WTC11 (cell line): ENCODE measurements at regions not wholly inside any gene's neighbourhood (a gene's known extent, or its start where the extent isn't known, plus 50 kb on each side); places are given as distances from the start of the nearest gene placed in this dataset.

Experiments used
- ATAC-seq: fragments of 200-7000 bp; cut with Tn5 transposase; 2 replicates; pipeline ENCODE4 v1.10.0; 2021; ENCODE audit warnings: mild to moderate bottlenecking, moderate library complexity
- CTCF ChIA-PET: fragments of 300-600 bp; sonication (Branson Sonifier 250); formaldehyde crosslinking; loops from one replicate; lab custom pipeline; 2021; ENCODE audit warnings: antibody characterized with exemption; lab: Charles Lee
- POLR2A ChIA-PET: fragments of 350-600 bp; sonication (Branson Sonifier 250); formaldehyde crosslinking; loops from one replicate; lab custom pipeline; 2021; ENCODE audit warnings: antibody characterized with exemption; lab: Charles Lee
- DNase-seq: peaks from one replicate; pipeline ENCODE4 v3.0.0; 2021; ENCODE audit warnings: low spot score
- H3K27ac Mint-ChIP-seq: 2 replicates; pipeline ENCODE4 v1.8.0; 2021; ENCODE audit warnings: mixed read lengths
- H3K27me3 Mint-ChIP-seq: 2 replicates; pipeline ENCODE4 v1.8.0; 2021; ENCODE audit warnings: low read depth, mild to moderate bottlenecking, moderate library complexity, mixed read lengths
- H3K36me3 Mint-ChIP-seq: 2 replicates; pipeline ENCODE4 v1.8.0; 2021; ENCODE audit warnings: mixed read lengths
- H3K4me1 Mint-ChIP-seq: 2 replicates; pipeline ENCODE4 v1.8.0; 2022; ENCODE audit warnings: mixed read lengths
- H3K4me3 Mint-ChIP-seq: 2 replicates; pipeline ENCODE4 v1.8.0; 2021; ENCODE audit warnings: mild to moderate bottlenecking, moderate library complexity, mixed read lengths
- H3K9me3 Mint-ChIP-seq: 2 replicates; pipeline ENCODE4 v1.8.0; 2021; ENCODE audit warnings: mixed read lengths
- ATF1 ChIP-seq: sonication (generic); formaldehyde crosslinking; IDR thresholded peaks from 2 replicates; pipeline ENCODE4 v1.8.1; 2023; ENCODE audit warnings: mild to moderate bottlenecking, moderate library complexity, missing genetic modification reagents
- ATF2 ChIP-seq: sonication (generic); formaldehyde crosslinking; IDR thresholded peaks from 2 replicates; pipeline ENCODE4 v1.8.1; 2022; ENCODE audit warnings: low read depth, missing genetic modification reagents, borderline replicate concordance
- ATF3 ChIP-seq: sonication (generic); formaldehyde crosslinking; conservative IDR thresholded peaks from 2 replicates; pipeline ENCODE4 v1.8.1; 2022; ENCODE audit warnings: mild to moderate bottlenecking, missing genetic modification reagents
- CTCF ChIP-seq: fragments of 200-600 bp; IDR thresholded peaks from 2 replicates; pipeline ENCODE4 v1.8.0; 2022; ENCODE audit warnings: antibody characterized with exemption
- FOXJ3 ChIP-seq: sonication (generic); formaldehyde crosslinking; IDR thresholded peaks from 2 replicates; pipeline ENCODE4 v1.9.0; 2021; ENCODE audit warnings: missing genetic modification reagents, mild to moderate bottlenecking, borderline replicate concordance
- FOXK1 ChIP-seq: sonication (generic); formaldehyde crosslinking; IDR thresholded peaks from 2 replicates; pipeline ENCODE4 v1.8.0; 2022; ENCODE audit warnings: mild to moderate bottlenecking, moderate library complexity, missing genetic modification reagents
- GABPB1 ChIP-seq: sonication (generic); formaldehyde crosslinking; IDR thresholded peaks from 2 replicates; pipeline ENCODE4 v1.8.1; 2023; ENCODE audit warnings: mild to moderate bottlenecking, missing genetic modification reagents
- HMGA2 ChIP-seq: fragments of 250-450 bp; sonication (Bioruptor Pico); IDR thresholded peaks from 2 replicates; pipeline ENCODE4 v1.4.0; 2021; ENCODE audit warnings: mild to moderate bottlenecking, moderate library complexity
- JAZF1 ChIP-seq: fragments of 250-450 bp; sonication (Bioruptor Pico); IDR thresholded peaks from 2 replicates; pipeline ENCODE4 v1.9.0; 2021; ENCODE audit warnings: moderate library complexity, mild to moderate bottlenecking, inconsistent platforms
- MAX ChIP-seq: sonication (generic); formaldehyde crosslinking; IDR thresholded peaks from 2 replicates; pipeline ENCODE4 v1.8.0; 2022; ENCODE audit warnings: mild to moderate bottlenecking, missing genetic modification reagents
- MXD4 ChIP-seq: fragments of 250-450 bp; sonication (Bioruptor Pico); IDR thresholded peaks from 2 replicates; pipeline ENCODE4 v1.8.0; 2021; ENCODE audit warnings: mild to moderate bottlenecking, moderate library complexity, borderline replicate concordance
- NR3C1 ChIP-seq: sonication (generic); formaldehyde crosslinking; conservative IDR thresholded peaks from 2 replicates; pipeline ENCODE4 v1.8.1; 2023; ENCODE audit warnings: low read depth, mild to moderate bottlenecking, missing genetic modification reagents
- PRRX2 ChIP-seq: fragments of 250-450 bp; sonication (Bioruptor Pico); IDR thresholded peaks from 2 replicates; pipeline ENCODE4 v1.8.0; 2021; ENCODE audit warnings: mild to moderate bottlenecking
- ZNF232 ChIP-seq: sonication (generic); formaldehyde crosslinking; IDR thresholded peaks from 2 replicates; pipeline ENCODE4 v1.8.0; 2022; ENCODE audit warnings: mild to moderate bottlenecking, missing genetic modification reagents
- ZNF281 ChIP-seq: sonication (generic); formaldehyde crosslinking; IDR thresholded peaks from 2 replicates; pipeline ENCODE4 v1.8.0; 2023; ENCODE audit warnings: mild to moderate bottlenecking, missing genetic modification reagents
- ZNF416 ChIP-seq: fragments of 250-450 bp; sonication (Bioruptor Pico); IDR thresholded peaks from 2 replicates; pipeline ENCODE4 v1.9.0; 2021; ENCODE audit warnings: mild to moderate bottlenecking, inconsistent platforms
- TF ChIP-seq, protein P1 (sequence below): fragments of 250-450 bp; sonication (Bioruptor Pico); IDR thresholded peaks from 2 replicates; pipeline ENCODE4 v1.9.0; 2021; ENCODE audit warnings: mild to moderate bottlenecking, borderline replicate concordance
- TF ChIP-seq, protein P2 (sequence below): sonication (generic); formaldehyde crosslinking; IDR thresholded peaks from 2 replicates; pipeline ENCODE4 v1.8.0; 2022; ENCODE audit warnings: mild to moderate bottlenecking, missing genetic modification reagents

DNA sequence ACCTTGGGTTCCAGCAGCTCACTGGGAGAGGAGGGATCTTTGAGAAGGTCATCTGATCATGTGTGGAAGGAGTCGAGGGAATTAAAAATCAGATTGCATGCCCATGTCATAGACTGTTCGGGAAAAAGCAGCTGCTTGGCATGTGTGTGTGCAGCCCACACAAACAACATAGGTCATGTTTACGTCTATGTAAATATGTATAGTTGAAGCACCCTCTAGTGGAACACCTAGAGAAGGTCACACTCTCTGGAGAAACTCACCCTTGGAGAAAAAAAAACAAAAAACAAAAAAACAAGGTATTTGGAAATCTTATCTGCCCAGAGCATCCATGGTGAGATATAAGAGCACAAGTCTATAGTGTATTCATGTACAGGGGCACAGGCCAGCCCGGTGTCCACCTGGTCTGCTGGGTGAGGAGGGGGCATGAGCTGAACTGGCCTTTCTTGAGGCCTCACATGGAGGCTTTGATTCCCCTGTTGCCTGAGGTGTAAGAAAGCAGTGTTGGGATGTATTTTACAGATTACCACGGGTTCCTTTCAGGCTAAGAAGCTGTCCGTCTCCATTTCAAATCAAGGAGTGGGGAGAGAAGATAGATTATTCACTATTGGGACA is 98.0 kb downstream of the NPY start:
- peak; percentile 21; the same call in 1 of the 2 replicates for TF ChIP-seq FOXK1
- TF ChIP-seq FOXJ3 (CRISPR knock-in tag): no peak
- TF ChIP-seq ATF3 (CRISPR knock-in tag): no peak
- no peak for TF ChIP-seq ZNF281 (CRISPR knock-in tag)
- TF ChIP-seq HMGA2 (CRISPR knock-in tag): no peak
- TF ChIP-seq MXD4 (CRISPR knock-in tag): no peak
- TF ChIP-seq, protein P1, sequence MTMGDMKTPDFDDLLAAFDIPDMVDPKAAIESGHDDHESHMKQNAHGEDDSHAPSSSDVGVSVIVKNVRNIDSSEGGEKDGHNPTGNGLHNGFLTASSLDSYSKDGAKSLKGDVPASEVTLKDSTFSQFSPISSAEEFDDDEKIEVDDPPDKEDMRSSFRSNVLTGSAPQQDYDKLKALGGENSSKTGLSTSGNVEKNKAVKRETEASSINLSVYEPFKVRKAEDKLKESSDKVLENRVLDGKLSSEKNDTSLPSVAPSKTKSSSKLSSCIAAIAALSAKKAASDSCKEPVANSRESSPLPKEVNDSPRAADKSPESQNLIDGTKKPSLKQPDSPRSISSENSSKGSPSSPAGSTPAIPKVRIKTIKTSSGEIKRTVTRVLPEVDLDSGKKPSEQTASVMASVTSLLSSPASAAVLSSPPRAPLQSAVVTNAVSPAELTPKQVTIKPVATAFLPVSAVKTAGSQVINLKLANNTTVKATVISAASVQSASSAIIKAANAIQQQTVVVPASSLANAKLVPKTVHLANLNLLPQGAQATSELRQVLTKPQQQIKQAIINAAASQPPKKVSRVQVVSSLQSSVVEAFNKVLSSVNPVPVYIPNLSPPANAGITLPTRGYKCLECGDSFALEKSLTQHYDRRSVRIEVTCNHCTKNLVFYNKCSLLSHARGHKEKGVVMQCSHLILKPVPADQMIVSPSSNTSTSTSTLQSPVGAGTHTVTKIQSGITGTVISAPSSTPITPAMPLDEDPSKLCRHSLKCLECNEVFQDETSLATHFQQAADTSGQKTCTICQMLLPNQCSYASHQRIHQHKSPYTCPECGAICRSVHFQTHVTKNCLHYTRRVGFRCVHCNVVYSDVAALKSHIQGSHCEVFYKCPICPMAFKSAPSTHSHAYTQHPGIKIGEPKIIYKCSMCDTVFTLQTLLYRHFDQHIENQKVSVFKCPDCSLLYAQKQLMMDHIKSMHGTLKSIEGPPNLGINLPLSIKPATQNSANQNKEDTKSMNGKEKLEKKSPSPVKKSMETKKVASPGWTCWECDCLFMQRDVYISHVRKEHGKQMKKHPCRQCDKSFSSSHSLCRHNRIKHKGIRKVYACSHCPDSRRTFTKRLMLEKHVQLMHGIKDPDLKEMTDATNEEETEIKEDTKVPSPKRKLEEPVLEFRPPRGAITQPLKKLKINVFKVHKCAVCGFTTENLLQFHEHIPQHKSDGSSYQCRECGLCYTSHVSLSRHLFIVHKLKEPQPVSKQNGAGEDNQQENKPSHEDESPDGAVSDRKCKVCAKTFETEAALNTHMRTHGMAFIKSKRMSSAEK (CRISPR knock-in tag): no peak
- no peak for TF ChIP-seq GABPB1 (CRISPR knock-in tag)
- TF ChIP-seq, protein P2, sequence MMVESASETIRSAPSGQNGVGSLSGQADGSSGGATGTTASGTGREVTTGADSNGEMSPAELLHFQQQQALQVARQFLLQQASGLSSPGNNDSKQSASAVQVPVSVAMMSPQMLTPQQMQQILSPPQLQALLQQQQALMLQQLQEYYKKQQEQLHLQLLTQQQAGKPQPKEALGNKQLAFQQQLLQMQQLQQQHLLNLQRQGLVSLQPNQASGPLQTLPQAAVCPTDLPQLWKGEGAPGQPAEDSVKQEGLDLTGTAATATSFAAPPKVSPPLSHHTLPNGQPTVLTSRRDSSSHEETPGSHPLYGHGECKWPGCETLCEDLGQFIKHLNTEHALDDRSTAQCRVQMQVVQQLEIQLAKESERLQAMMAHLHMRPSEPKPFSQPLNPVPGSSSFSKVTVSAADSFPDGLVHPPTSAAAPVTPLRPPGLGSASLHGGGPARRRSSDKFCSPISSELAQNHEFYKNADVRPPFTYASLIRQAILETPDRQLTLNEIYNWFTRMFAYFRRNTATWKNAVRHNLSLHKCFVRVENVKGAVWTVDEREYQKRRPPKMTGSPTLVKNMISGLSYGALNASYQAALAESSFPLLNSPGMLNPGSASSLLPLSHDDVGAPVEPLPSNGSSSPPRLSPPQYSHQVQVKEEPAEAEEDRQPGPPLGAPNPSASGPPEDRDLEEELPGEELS: no peak
- TF ChIP-seq MAX: peak; percentile 27; the same call in 1 of the 2 replicates
- TF ChIP-seq ZNF416 (CRISPR knock-in tag): no peak
- 0 out of 2 replicates have a peak, but pooled peaks have one; percentile 20 for TF ChIP-seq CTCF
- no peak for TF ChIP-seq ZNF232 (CRISPR knock-in tag)
- TF ChIP-seq ATF1: no peak
- no peak for TF ChIP-seq PRRX2 (CRISPR knock-in tag)
- TF ChIP-seq NR3C1 (CRISPR knock-in tag): no peak
- TF ChIP-seq JAZF1 (CRISPR knock-in tag): no peak
- TF ChIP-seq ATF2 (CRISPR knock-in tag): no peak
- CTCF ChIA-PET: interaction anchor here (0.7 to 2.7 kb wide), 21 partner anchors 10 to 411 kb away, joined by 3 to 38 read pairs (median 5); partner anchors contain the start of gene NPY
- POLR2A ChIA-PET: interaction anchor here (1.2 kb wide), 1 partner anchor 9 kb away, joined by 3 read pairs; no protein-coding TSS in a partner anchor
- peaks cover 63% of the 10 kb centered on the region for H3K4me1 Mint-ChIP-seq
- peaks cover 16% of the 10 kb centered on the region for H3K9me3 Mint-ChIP-seq
- DNase-seq: no peak
- no peaks in the 10 kb centered on the region for H3K27me3 Mint-ChIP-seq
- H3K27ac Mint-ChIP-seq: peak overlapping the region; percentile 89
- peak; percentile 68 for ATAC-seq
- peaks cover 13% of the 10 kb centered on the region for H3K36me3 Mint-ChIP-seq
- H3K4me3 Mint-ChIP-seq: no peak overlapping the region
